ENCODE measurements at regions not wholly inside any gene's neighbourhood (a gene's known extent, or its start where the extent isn't known, plus 50 kb on each side); places are given as distances from the start of the nearest gene placed in this dataset.

DNA sequence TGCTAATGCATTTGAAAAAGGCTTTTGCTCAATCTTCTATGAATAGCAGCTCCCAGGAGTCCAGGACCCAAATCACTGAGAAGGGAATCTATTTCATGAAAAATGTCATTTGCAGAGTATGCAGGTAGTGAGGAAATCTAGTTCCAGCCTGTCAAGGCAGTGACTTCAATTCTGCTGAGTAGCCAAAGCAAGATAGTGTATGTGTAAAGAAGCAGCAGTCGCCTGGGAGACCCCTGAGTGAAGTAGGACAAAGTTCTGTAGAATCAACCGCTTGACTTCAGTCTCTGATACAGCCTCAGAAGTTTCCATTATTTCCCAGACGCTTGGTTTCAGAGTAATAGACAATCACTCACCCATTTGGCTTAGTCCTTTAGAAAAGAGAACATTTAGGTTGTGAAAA is 435.6 kb upstream of the LRFN5 start:
- DNase-seq, result no peak
- in situ Hi-C loops (cut with HindIII; ENCODE audit: low pct_ligation_motif_present, low pct_unique_long_range_greater_than_20kb, low sequenced_read_pairs), result no loop called here

DNA sequence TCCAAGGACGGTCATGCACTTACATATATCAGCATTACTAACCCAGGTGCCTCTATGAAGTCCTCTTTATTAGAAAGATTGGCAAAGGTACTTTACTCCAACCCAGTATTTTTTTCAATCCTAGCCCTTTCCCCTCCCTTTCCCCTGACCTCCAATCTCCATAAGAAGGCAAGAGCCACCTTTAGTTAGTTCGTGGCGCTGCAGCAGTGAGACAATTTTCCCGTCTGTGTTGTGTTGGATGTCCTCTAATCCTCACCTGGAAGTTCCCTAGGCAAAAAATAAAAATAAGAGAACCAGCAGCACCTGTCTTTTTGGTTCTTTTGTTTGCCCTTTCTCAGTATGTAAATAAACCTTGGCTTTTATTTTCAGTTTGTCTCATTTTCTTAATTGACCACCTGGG is 439.6 kb upstream of the LRFN5 start:
- in situ Hi-C loops (cut with HindIII; ENCODE audit: low pct_ligation_motif_present, low pct_unique_long_range_greater_than_20kb, low sequenced_read_pairs), result no loop called here
- DNase-seq, result no peak

GRCh38 chr14:41154143-41154807 is 452.4 kb upstream of the LRFN5 start:
- DNase-seq, result no peak
- in situ Hi-C loops (cut with HindIII; ENCODE audit: low pct_ligation_motif_present, low pct_unique_long_range_greater_than_20kb, low sequenced_read_pairs), result no loop called here

DNA sequence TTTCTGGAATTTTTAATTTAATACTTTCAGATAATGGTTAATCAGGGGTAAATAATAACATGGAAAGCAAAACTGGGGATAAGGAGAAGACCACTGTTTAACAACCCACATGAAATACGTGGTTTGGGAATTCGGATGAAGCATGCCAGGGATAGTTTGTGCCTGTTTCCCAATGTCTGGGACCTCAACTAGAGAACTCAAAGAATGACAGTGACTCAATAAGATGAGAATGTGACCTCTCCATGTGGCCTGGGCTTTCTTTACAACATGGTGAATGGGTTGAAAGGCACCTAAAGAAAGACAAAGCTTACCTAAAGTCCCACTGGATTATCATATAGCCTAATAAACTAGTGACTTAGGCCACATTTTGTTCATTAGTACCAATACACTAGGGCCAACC is 460.3 kb upstream of the LRFN5 start:
- in situ Hi-C loops (cut with HindIII; ENCODE audit: low pct_ligation_motif_present, low pct_unique_long_range_greater_than_20kb, low sequenced_read_pairs), result no loop called here
- DNase-seq, result no peak

DNA sequence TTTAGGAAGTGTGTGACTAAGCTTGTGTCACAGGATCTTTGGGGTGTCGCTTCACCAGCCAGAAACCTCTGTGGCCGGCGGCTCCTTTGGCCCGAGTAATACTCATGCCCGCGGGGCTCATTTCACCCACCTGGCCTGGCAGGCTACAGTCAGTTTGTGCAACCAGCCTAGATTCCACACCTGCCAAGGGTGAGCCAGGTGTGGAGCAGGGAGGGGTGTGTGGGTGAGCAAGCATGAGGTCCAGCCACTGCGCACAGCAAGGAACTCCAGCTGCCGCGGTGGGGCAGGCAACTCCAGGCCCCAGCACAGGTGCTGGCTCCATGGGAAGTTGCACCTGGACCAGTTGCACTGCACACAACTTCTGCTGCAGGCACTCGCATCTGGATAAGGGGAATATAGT is 462.3 kb upstream of the LRFN5 start:
- in situ Hi-C loops (cut with HindIII; ENCODE audit: low pct_ligation_motif_present, low pct_unique_long_range_greater_than_20kb, low sequenced_read_pairs), result no loop called here
- DNase-seq, result no peak

DNA sequence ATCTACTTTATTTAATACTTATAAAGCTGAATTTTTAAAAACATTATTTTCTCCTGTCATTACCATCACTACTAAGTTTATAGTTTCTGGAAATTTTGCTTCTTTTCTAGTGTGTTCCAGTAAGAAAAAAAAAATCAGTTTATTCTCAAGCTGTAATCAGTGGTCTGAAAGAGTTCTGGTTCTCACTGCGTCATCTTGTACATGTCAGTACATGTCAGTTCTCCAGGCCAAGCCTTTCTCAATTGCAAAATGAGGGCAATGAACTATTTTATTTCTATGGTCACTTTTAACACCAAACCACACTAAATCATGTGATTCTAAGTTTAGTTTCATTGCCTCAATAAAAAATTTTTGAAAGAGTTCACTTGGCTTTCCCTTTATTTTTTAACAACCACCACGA is 468.9 kb upstream of the LRFN5 start:
- DNase-seq, result no peak
- in situ Hi-C loops (cut with HindIII; ENCODE audit: low pct_ligation_motif_present, low pct_unique_long_range_greater_than_20kb, low sequenced_read_pairs), result no loop called here

GRCh38 chr14:41130274-41130673 is 476.4 kb upstream of the LRFN5 start:
- DNase-seq, result no peak
- in situ Hi-C loops (cut with HindIII; ENCODE audit: low pct_ligation_motif_present, low pct_unique_long_range_greater_than_20kb, low sequenced_read_pairs), result no loop called here

GRCh38 chr14:41120402-41120801 is 486.3 kb upstream of the LRFN5 start:
- no peak for DNase-seq
- in situ Hi-C loops (cut with HindIII; ENCODE audit: low pct_ligation_motif_present, low pct_unique_long_range_greater_than_20kb, low sequenced_read_pairs), result no loop called here

- no peak for DNase-seq
- in situ Hi-C loops (cut with HindIII; ENCODE audit: low pct_ligation_motif_present, low pct_unique_long_range_greater_than_20kb, low sequenced_read_pairs), result no loop called here
Measured at GRCh38 chr14:41096131-41096530, 510.5 kb upstream of the LRFN5 start.

DNA sequence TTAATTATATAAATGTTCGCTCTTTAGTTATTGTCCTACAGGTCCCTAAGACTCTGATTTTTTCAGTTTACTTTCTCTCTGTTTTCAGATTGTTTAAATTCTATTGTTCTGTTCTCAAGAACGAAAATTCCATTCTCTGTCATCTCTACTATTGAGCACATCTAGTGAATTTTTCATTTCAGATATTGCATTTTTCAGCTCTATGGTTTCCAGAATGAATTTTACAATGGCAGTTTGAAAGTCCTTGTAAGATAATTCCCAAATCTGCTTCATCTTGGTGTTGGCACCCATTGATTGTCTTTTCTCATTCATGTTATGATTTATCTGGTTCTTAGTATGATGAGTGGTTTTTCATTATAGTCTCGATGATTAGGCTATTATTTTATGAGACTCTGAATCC is 519.6 kb upstream of the LRFN5 start:
- in situ Hi-C loops (cut with HindIII; ENCODE audit: low pct_ligation_motif_present, low pct_unique_long_range_greater_than_20kb, low sequenced_read_pairs), result no loop called here

DNA sequence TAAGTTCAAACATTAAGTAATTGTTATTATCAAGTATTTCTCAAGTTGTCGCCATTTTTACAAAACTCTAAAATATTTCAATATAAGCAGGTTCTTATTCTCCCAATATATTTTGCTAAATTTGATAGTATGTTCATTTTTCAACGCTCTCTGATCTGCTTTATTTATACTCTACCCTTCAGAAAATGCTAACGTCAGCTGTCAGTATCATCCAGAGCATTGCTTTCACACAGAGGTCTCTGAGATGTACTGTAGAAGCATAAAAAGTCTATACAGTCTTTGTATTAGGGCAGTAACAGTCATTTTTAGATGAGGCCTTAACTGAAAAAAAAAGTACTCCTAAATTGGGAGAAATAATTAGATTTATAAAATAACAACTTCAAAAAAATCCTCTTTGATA is 533.1 kb upstream of the LRFN5 start:
- in situ Hi-C loops (cut with HindIII; ENCODE audit: low pct_ligation_motif_present, low pct_unique_long_range_greater_than_20kb, low sequenced_read_pairs), result no loop called here
- no peak for DNase-seq

More for the DNA sequence above, 519.6 kb upstream of the LRFN5 start:
- no peak for DNase-seq

- no peak for DNase-seq
- in situ Hi-C loops (cut with HindIII; ENCODE audit: low pct_ligation_motif_present, low pct_unique_long_range_greater_than_20kb, low sequenced_read_pairs), result no loop called here
Measured at GRCh38 chr14:41072776-41073175, 533.9 kb upstream of the LRFN5 start.

- in situ Hi-C loops (cut with HindIII; ENCODE audit: low pct_ligation_motif_present, low pct_unique_long_range_greater_than_20kb, low sequenced_read_pairs), result no loop called here
- no peak for DNase-seq
Measured at GRCh38 chr14:41071351-41071750, 535.3 kb upstream of the LRFN5 start.

DNA sequence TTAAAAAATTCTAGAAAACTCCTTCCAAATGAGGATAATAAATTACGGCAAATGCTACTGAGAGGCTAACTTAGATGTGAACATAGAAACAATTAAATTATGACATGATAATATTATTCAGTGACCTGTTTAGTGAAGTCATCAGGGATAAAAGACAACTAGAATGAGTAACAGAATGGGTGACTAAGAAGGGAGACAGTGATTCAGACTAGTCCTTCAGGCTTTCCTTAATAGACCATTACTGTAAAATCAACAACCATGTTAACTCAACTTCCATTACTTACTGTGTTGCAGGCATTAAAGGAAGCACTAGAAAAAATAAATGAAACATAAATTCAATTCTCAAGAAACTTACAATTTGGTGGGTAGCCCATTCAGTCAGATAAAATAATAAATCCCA is 543.9 kb upstream of the LRFN5 start:
- peak; percentile 24 for DNase-seq

GRCh38 chr14:41055589-41055988 is 551.1 kb upstream of the LRFN5 start:
- in situ Hi-C loops (cut with HindIII; ENCODE audit: low pct_ligation_motif_present, low pct_unique_long_range_greater_than_20kb, low sequenced_read_pairs), result no loop called here
- no peak for DNase-seq

More for the DNA sequence above, 543.9 kb upstream of the LRFN5 start:
- in situ Hi-C loops (cut with HindIII; ENCODE audit: low pct_ligation_motif_present, low pct_unique_long_range_greater_than_20kb, low sequenced_read_pairs), result no loop called here

DNA sequence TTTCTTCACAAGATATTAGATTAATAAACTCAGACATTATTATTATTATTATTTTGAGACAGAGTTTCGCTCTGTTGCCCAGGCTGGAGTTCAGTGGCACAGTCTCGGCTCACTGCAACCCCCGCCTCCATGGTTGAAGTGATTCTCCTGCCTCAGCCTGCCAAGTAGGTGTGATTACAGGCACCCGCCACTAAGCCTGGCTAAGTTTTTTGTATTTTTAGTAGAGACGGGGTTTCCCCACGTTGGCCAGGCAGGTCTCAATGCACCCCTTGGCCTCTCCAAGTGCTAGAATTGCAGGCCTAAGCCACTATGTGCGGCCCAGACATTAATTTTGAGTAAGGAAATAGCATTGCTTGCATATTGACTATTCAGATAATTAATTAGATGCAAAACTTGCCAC is 554.9 kb upstream of the LRFN5 start:
- in situ Hi-C loops (cut with HindIII; ENCODE audit: low pct_ligation_motif_present, low pct_unique_long_range_greater_than_20kb, low sequenced_read_pairs), result no loop called here
- no peak for DNase-seq

DNA sequence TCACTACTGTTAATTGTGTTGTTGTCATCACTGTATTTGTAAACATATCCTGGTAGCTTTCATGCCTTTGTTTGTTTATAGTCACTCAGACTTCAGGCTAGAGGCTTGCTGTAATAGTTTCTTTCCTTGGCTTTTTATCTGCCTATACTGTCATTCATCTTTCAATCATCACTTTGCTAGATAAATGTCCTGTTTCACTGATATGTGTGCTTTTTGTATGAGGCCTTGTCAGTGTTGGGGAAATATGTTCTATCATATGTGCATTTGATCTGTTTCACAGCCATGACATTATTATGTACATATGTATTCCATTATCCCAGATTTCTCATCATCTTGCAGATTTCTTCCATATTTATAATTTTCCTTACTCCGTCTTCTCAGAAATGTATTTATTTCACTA is 558.9 kb upstream of the LRFN5 start:
- in situ Hi-C loops (cut with HindIII; ENCODE audit: low pct_ligation_motif_present, low pct_unique_long_range_greater_than_20kb, low sequenced_read_pairs), result no loop called here
- no peak for DNase-seq

DNA sequence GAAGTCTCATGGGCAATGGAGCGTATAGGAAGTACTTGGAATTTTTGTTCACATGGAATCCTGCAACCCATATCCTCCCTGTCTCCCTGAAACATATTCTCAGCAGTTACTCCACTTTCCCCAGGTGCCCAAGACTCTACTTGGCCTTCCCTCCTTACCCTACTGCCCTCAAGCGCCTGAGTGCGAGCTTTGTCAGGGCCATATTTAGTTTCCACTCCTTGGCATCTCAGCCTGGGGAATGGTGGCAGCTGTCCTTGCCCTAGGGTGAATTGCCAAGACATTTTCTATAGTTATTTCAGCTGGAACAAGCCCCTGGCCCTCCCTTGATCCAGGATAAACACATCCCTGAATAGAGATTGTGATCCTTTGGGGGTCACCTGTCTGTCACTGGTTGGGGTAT is 569.3 kb upstream of the LRFN5 start:
- in situ Hi-C loops (cut with HindIII; ENCODE audit: low pct_ligation_motif_present, low pct_unique_long_range_greater_than_20kb, low sequenced_read_pairs), result no loop called here
- no peak for DNase-seq

DNA sequence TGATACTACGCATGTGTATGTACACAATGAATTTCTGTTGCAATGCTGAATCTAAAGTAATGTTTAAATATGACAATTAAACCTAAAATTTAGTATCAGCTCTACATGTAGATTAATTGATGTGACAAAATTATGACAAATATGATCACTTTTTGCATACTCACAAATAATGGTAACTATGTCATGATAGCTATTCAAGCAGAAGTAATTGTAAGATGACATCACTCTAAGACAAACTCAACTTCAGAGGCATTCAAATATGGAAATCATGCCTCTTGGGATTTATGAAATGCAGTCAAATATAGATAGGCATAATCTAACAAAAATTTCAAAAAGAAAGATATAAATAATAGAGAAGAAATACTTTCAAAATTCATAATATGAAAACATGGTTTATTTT is 571.7 kb upstream of the LRFN5 start:
- in situ Hi-C loops (cut with HindIII; ENCODE audit: low pct_ligation_motif_present, low pct_unique_long_range_greater_than_20kb, low sequenced_read_pairs), result no loop called here
- DNase-seq, result no peak

GRCh38 chr14:41022932-41023331 is 583.7 kb upstream of the LRFN5 start:
- no peak for DNase-seq
- in situ Hi-C loops (cut with HindIII; ENCODE audit: low pct_ligation_motif_present, low pct_unique_long_range_greater_than_20kb, low sequenced_read_pairs), result no loop called here

DNA sequence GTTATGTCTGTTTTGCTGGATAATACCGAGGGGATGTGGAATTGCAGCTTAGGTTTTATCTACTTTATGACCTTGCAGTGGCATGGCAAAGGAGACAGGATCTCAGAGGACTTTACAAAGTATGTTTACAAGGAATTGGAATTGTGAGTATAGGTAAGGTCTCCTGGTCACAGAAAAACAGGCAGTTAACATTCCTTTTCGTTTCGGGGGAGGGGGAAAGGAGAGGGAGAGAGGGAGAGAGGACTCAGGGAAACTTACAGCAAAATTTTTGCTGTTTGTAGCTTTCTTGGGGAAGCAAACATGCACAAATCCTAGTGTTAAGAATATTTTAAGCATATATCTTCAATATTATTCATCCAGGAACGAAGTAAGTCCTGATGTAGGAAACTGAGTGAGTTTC is 590.5 kb upstream of the LRFN5 start:
- DNase-seq, result no peak
- in situ Hi-C loops (cut with HindIII; ENCODE audit: low pct_ligation_motif_present, low pct_unique_long_range_greater_than_20kb, low sequenced_read_pairs), result no loop called here

Data from ACHN (cell line).